GM23338 (cell line): ENCODE measurements at regions not wholly inside any gene's neighbourhood (a gene's known extent, or its start where the extent isn't known, plus 50 kb on each side); places are given as distances from the start of the nearest gene placed in this dataset.

Source experiments
- CREB1 ChIP-seq: fragments of 250-450 bp; sonication (Bioruptor Pico); IDR thresholded peaks from 2 replicates; pipeline ENCODE4 v1.5.0; 2020; ENCODE audit warnings: low read depth, mild to moderate bottlenecking, moderate library complexity
- EZH2 ChIP-seq: fragments of 200-600 bp; sonication (generic); IDR thresholded peaks from one replicate; pipeline ENCODE4 v1.8.0; 2017; ENCODE audit warnings: antibody characterized with exemption, mild to moderate bottlenecking, low read depth; ENCODE audit not compliant: unreplicated experiment
- EZH2phosphoT487 ChIP-seq: fragments of 200-600 bp; sonication (generic); IDR thresholded peaks from one replicate; pipeline ENCODE4 v1.8.1; 2018; ENCODE audit warnings: antibody characterized with exemption; ENCODE audit not compliant: unreplicated experiment
- JUNB ChIP-seq: IDR thresholded peaks from one replicate; pipeline ENCODE4 v1.6.1; 2016; ENCODE audit warnings: antibody characterized with exemption; ENCODE audit not compliant: unreplicated experiment
- POLR2AphosphoS5 ChIP-seq: IDR thresholded peaks from 2 replicates; pipeline ENCODE4 v1.6.1; 2016; ENCODE audit warnings: antibody characterized with exemption, low read depth
- STAT1 ChIP-seq: IDR thresholded peaks from one replicate; pipeline ENCODE4 v1.6.1; 2016; ENCODE audit warnings: antibody characterized with exemption; ENCODE audit not compliant: unreplicated experiment
- TF ChIP-seq, protein P1 (sequence below), 2 experiments: fragments of 200-600 bp in 1 of 2; sonication (generic) in 1 of 2; conservative IDR thresholded peaks; 2 replicates each; pipeline versions ENCODE4 v1.5.1 to v1.6.1; 2016 to 2017; ENCODE audit warnings: antibody characterized with exemption in 2 of 2, low read depth in 2 of 2, mild to moderate bottlenecking in 2 of 2, moderate library complexity in 1 of 2

DNA sequence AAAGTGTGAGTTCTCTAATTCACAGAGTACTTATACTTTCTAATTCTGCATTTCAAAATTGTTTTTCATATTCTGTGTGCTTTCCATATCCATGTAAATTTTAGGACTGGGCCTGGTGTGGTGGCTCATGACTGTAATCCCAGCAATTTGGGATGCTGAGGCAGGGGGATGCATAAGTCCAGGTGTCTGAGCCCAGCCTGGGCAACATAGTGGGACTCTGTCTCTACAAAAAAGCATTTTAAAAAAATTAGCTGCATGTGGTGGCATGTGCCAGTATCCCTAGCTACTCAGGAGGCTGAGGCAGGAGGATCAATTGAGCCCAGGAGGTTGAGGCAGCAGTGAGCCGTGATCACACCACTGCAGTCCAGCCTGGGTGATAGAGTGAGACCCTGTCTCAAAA lies 382.6 kb upstream of the AKR1E2 start:
- TF ChIP-seq EZH2 (no peak), CREB1 (no peak), POLR2AphosphoS5 (no peak), EZH2phosphoT487 (no peak), STAT1 (no peak), JUNB (no peak)
- TF ChIP-seq, protein P1, sequence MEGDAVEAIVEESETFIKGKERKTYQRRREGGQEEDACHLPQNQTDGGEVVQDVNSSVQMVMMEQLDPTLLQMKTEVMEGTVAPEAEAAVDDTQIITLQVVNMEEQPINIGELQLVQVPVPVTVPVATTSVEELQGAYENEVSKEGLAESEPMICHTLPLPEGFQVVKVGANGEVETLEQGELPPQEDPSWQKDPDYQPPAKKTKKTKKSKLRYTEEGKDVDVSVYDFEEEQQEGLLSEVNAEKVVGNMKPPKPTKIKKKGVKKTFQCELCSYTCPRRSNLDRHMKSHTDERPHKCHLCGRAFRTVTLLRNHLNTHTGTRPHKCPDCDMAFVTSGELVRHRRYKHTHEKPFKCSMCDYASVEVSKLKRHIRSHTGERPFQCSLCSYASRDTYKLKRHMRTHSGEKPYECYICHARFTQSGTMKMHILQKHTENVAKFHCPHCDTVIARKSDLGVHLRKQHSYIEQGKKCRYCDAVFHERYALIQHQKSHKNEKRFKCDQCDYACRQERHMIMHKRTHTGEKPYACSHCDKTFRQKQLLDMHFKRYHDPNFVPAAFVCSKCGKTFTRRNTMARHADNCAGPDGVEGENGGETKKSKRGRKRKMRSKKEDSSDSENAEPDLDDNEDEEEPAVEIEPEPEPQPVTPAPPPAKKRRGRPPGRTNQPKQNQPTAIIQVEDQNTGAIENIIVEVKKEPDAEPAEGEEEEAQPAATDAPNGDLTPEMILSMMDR (conservative IDR thresholded peaks at IDR 0.05; ENCODE audit: low read depth in 2 of 2), result no peak
